ENCODE measurements at regions not wholly inside any gene's neighbourhood (a gene's known extent, or its start where the extent isn't known, plus 50 kb on each side); places are given as distances from the start of the nearest gene placed in this dataset.

GRCh38 chr5:135706474-135706873, 127.7 kb upstream of the CXCL14 start:
- DNase-seq (ENCODE audit: extremely low read depth in 1 of 11, low read depth in 9 of 11, low spot score in 4 of 11) = no peak

- no peak for DNase-seq (ENCODE audit: extremely low read depth in 1 of 11, low read depth in 9 of 11, low spot score in 4 of 11)
Observed at GRCh38 chr5:135705941-135706466, 127.2 kb upstream of the CXCL14 start.

- no peak for DNase-seq (ENCODE audit: extremely low read depth in 1 of 11, low read depth in 9 of 11, low spot score in 4 of 11)
Observed at GRCh38 chr5:135705141-135705631, 126.4 kb upstream of the CXCL14 start.

- no peak for DNase-seq (ENCODE audit: extremely low read depth in 1 of 11, low read depth in 9 of 11, low spot score in 4 of 11)
Observed at GRCh38 chr5:135704616-135705015, 125.8 kb upstream of the CXCL14 start.

- DNase-seq (ENCODE audit: extremely low read depth in 1 of 11, low read depth in 9 of 11, low spot score in 4 of 11) = no peak
Observed at GRCh38 chr5:135703016-135703550, 124.3 kb upstream of the CXCL14 start.

- DNase-seq (ENCODE audit: extremely low read depth in 1 of 11, low read depth in 9 of 11, low spot score in 4 of 11) = no peak
Observed at GRCh38 chr5:135702191-135702590, 123.4 kb upstream of the CXCL14 start.

GRCh38 chr5:135700731-135701130, 121.9 kb upstream of the CXCL14 start:
- no peak for DNase-seq (ENCODE audit: extremely low read depth in 1 of 11, low read depth in 9 of 11, low spot score in 4 of 11)

- no peak for DNase-seq (ENCODE audit: extremely low read depth in 1 of 11, low read depth in 9 of 11, low spot score in 4 of 11)
Observed at GRCh38 chr5:135697959-135698345, 119.2 kb upstream of the CXCL14 start.

- no peak for DNase-seq (ENCODE audit: extremely low read depth in 1 of 11, low read depth in 9 of 11, low spot score in 4 of 11)
Observed at GRCh38 chr5:135697251-135697958, 118.6 kb upstream of the CXCL14 start.

GRCh38 chr5:135696317-135696716, 117.5 kb upstream of the CXCL14 start:
- DNase-seq (ENCODE audit: extremely low read depth in 1 of 11, low read depth in 9 of 11, low spot score in 4 of 11) = no peak

GRCh38 chr5:135695656-135696313, 117.0 kb upstream of the CXCL14 start:
- DNase-seq (ENCODE audit: extremely low read depth in 1 of 11, low read depth in 9 of 11, low spot score in 4 of 11) = no peak

GRCh38 chr5:135694906-135695305, 116.1 kb upstream of the CXCL14 start:
- no peak for DNase-seq (ENCODE audit: extremely low read depth in 1 of 11, low read depth in 9 of 11, low spot score in 4 of 11)

- DNase-seq (ENCODE audit: extremely low read depth in 1 of 11, low read depth in 9 of 11, low spot score in 4 of 11) = no peak
Observed at GRCh38 chr5:135694012-135694411, 115.2 kb upstream of the CXCL14 start.

- no peak for DNase-seq (ENCODE audit: extremely low read depth in 1 of 11, low read depth in 9 of 11, low spot score in 4 of 11)
Observed at GRCh38 chr5:135693371-135693955, 114.7 kb upstream of the CXCL14 start.

- DNase-seq (ENCODE audit: extremely low read depth in 1 of 11, low read depth in 9 of 11, low spot score in 4 of 11) = peak in 1 of 11 donors; percentile 9
Observed at GRCh38 chr5:135691044-135691443, 112.3 kb upstream of the CXCL14 start.

- DNase-seq (ENCODE audit: extremely low read depth in 1 of 11, low read depth in 9 of 11, low spot score in 4 of 11) = no peak
Observed at GRCh38 chr5:135690466-135690865, 111.7 kb upstream of the CXCL14 start.

GRCh38 chr5:135689506-135689905, 110.7 kb upstream of the CXCL14 start:
- DNase-seq (ENCODE audit: extremely low read depth in 1 of 11, low read depth in 9 of 11, low spot score in 4 of 11) = no peak

GRCh38 chr5:135688385-135688784, 109.6 kb upstream of the CXCL14 start:
- DNase-seq (ENCODE audit: extremely low read depth in 1 of 11, low read depth in 9 of 11, low spot score in 4 of 11) = no peak

GRCh38 chr5:135683189-135683588, 104.4 kb upstream of the CXCL14 start:
- DNase-seq (ENCODE audit: extremely low read depth in 1 of 11, low read depth in 9 of 11, low spot score in 4 of 11) = no peak

GRCh38 chr5:135680713-135681112, 101.9 kb upstream of the CXCL14 start:
- DNase-seq (ENCODE audit: extremely low read depth in 1 of 11, low read depth in 9 of 11, low spot score in 4 of 11) = no peak
